ENCODE measurements at regions not wholly inside any gene's neighbourhood (a gene's known extent, or its start where the extent isn't known, plus 50 kb on each side); places are given as distances from the start of the nearest gene placed in this dataset.

- H3K4me3 ChIP-seq (replicated peaks in 1 of 2; ENCODE audit: low read depth in 2 of 2, low read length in 2 of 2), result no peak overlapping the region
- TF ChIP-seq CTCF (IDR thresholded peaks at IDR 0.05; ENCODE audit: low read depth, low read length), result no peak
- no peak for DNase-seq (ENCODE audit: low read depth in 2 of 2)
Observed at GRCh38 chr14:48111151-48111550, 435.7 kb upstream of the MDGA2 start.

- TF ChIP-seq CTCF (IDR thresholded peaks at IDR 0.05; ENCODE audit: low read depth, low read length), result no peak
- H3K4me3 ChIP-seq (replicated peaks in 1 of 2; ENCODE audit: low read depth in 2 of 2, low read length in 2 of 2), result no peak overlapping the region
- DNase-seq (ENCODE audit: low read depth in 2 of 2), result no peak
Observed at GRCh38 chr14:48107646-48108045, 432.2 kb upstream of the MDGA2 start.

GRCh38 chr14:48096897-48097296, 421.5 kb upstream of the MDGA2 start:
- no peak for DNase-seq (ENCODE audit: low read depth in 2 of 2)
- no peak overlapping the region for H3K4me3 ChIP-seq (replicated peaks in 1 of 2; ENCODE audit: low read depth in 2 of 2, low read length in 2 of 2)
- TF ChIP-seq CTCF (IDR thresholded peaks at IDR 0.05; ENCODE audit: low read depth, low read length), result no peak

GRCh38 chr14:48086516-48086915, 411.1 kb upstream of the MDGA2 start:
- no peak for TF ChIP-seq CTCF (IDR thresholded peaks at IDR 0.05; ENCODE audit: low read depth, low read length)
- DNase-seq (ENCODE audit: low read depth in 2 of 2), result no peak
- no peak overlapping the region for H3K4me3 ChIP-seq (replicated peaks in 1 of 2; ENCODE audit: low read depth in 2 of 2, low read length in 2 of 2)

- DNase-seq (ENCODE audit: low read depth in 2 of 2), result no peak
- H3K4me3 ChIP-seq (replicated peaks in 1 of 2; ENCODE audit: low read depth in 2 of 2, low read length in 2 of 2), result no peak overlapping the region
- TF ChIP-seq CTCF (IDR thresholded peaks at IDR 0.05; ENCODE audit: low read depth, low read length), result no peak
Observed at GRCh38 chr14:48075487-48075886, 400.1 kb upstream of the MDGA2 start.

- no peak overlapping the region for H3K4me3 ChIP-seq (replicated peaks in 1 of 2; ENCODE audit: low read depth in 2 of 2, low read length in 2 of 2)
- TF ChIP-seq CTCF (IDR thresholded peaks at IDR 0.05; ENCODE audit: low read depth, low read length), result no peak
- DNase-seq (ENCODE audit: low read depth in 2 of 2), result no peak
Observed at GRCh38 chr14:48052973-48053372, 377.6 kb upstream of the MDGA2 start.

GRCh38 chr14:48035836-48036235, 360.4 kb upstream of the MDGA2 start:
- H3K4me3 ChIP-seq (replicated peaks in 1 of 2; ENCODE audit: low read depth in 2 of 2, low read length in 2 of 2), result no peak overlapping the region
- no peak for DNase-seq (ENCODE audit: low read depth in 2 of 2)
- TF ChIP-seq CTCF (IDR thresholded peaks at IDR 0.05; ENCODE audit: low read depth, low read length), result no peak
